GM23338 (cell line): ENCODE measurements at regions not wholly inside any gene's neighbourhood (a gene's known extent, or its start where the extent isn't known, plus 50 kb on each side); places are given as distances from the start of the nearest gene placed in this dataset.

Experiments
- ATAC-seq: fragments of 200-7000 bp; cut with Tn5 transposase; 3 replicates; pipeline ENCODE4 v1.9.1; 2020
- DNase-seq: peaks from one replicate; pipeline ENCODE4 v3.0.0-alpha.2; 2015; ENCODE audit warnings: low spot score
- H2AFZ ChIP-seq: fragments of 200-600 bp; sonication (generic); 2 replicates; pipeline ENCODE4 v1.8.0; 2016; ENCODE audit warnings: antibody characterized with exemption, mild to moderate bottlenecking, moderate library complexity
- H3F3A ChIP-seq: fragments of 200-600 bp; sonication (generic); replicated peaks from 2 replicates; pipeline ENCODE4 v1.8.0; 2017; ENCODE audit warnings: antibody characterized with exemption, mixed run types, low read depth
- H3K27ac ChIP-seq: fragments of 200-600 bp; sonication (generic); 2 replicates; pipeline ENCODE4 v1.6.1; 2016; ENCODE audit warnings: low read depth
- H3K27me3 ChIP-seq: fragments of 200-600 bp; sonication (generic); 2 replicates; pipeline ENCODE4 v1.8.0; 2016; ENCODE audit warnings: mild to moderate bottlenecking, mixed run types, moderate library complexity; ENCODE audit not compliant: insufficient read depth
- H3K36me3 ChIP-seq: fragments of 200-600 bp; sonication (generic); 2 replicates; pipeline ENCODE4 v1.8.0; 2016; ENCODE audit warnings: mild to moderate bottlenecking; ENCODE audit not compliant: insufficient read depth
- H3K4me1 ChIP-seq: fragments of 200-600 bp; sonication (generic); 2 replicates; pipeline ENCODE4 v1.8.0; 2016; ENCODE audit warnings: mild to moderate bottlenecking, moderate library complexity; ENCODE audit not compliant: insufficient read depth
- H3K4me2 ChIP-seq: fragments of 200-600 bp; sonication (generic); 2 replicates; pipeline ENCODE4 v1.7.1; 2017; ENCODE audit warnings: mixed run types
- H3K4me3 ChIP-seq: fragments of 200-600 bp; sonication (generic); 2 replicates; pipeline ENCODE4 v1.6.1; 2016; ENCODE audit warnings: mixed run types
- H3K79me2 ChIP-seq: fragments of 200-600 bp; sonication (generic); replicated peaks from 2 replicates; pipeline ENCODE4 v1.8.0; 2017; ENCODE audit warnings: mild to moderate bottlenecking; ENCODE audit not compliant: insufficient read depth
- H3K9me2 ChIP-seq: fragments of 200-600 bp; sonication (generic); 2 replicates; pipeline ENCODE4 v1.8.0; 2017; ENCODE audit not compliant: insufficient read depth
- H4K20me1 ChIP-seq: fragments of 200-600 bp; sonication (generic); replicated peaks from 2 replicates; pipeline ENCODE4 v1.8.0; 2017; ENCODE audit warnings: mild to moderate bottlenecking; ENCODE audit not compliant: insufficient read depth
- H3K27ac Mint-ChIP-seq: 2 replicates; pipeline ENCODE4 v1.8.0; 2020; ENCODE audit warnings: inconsistent platforms, mild to moderate bottlenecking, moderate library complexity, mixed read lengths
- H3K27me3 Mint-ChIP-seq: 3 replicates; pipeline ENCODE4 v1.8.0; 2022; ENCODE audit warnings: low read depth, mild to moderate bottlenecking, moderate library complexity, mixed read lengths, inconsistent platforms; ENCODE audit not compliant: insufficient read depth, poor library complexity
- H3K36me3 Mint-ChIP-seq: 3 replicates; pipeline ENCODE4 v1.8.0; 2021; ENCODE audit warnings: low read depth, mild to moderate bottlenecking, inconsistent platforms, moderate library complexity, mixed read lengths
- H3K4me1 Mint-ChIP-seq: 3 replicates; pipeline ENCODE4 v1.8.0; 2020; ENCODE audit warnings: mild to moderate bottlenecking, inconsistent platforms, mixed read lengths
- H3K4me3 Mint-ChIP-seq: 3 replicates; pipeline ENCODE4 v1.8.0; 2021; ENCODE audit warnings: moderate library complexity, mild to moderate bottlenecking, inconsistent platforms, mixed read lengths
- H3K9me3 Mint-ChIP-seq: 3 replicates; pipeline ENCODE4 v1.8.0; 2020; ENCODE audit warnings: moderate library complexity, mild to moderate bottlenecking, inconsistent platforms, mixed read lengths
- CREB1 ChIP-seq: fragments of 250-450 bp; sonication (Bioruptor Pico); IDR thresholded peaks from 2 replicates; pipeline ENCODE4 v1.5.0; 2020; ENCODE audit warnings: low read depth, mild to moderate bottlenecking, moderate library complexity
- EZH2 ChIP-seq: fragments of 200-600 bp; sonication (generic); IDR thresholded peaks from one replicate; pipeline ENCODE4 v1.8.0; 2017; ENCODE audit warnings: antibody characterized with exemption, mild to moderate bottlenecking, low read depth; ENCODE audit not compliant: unreplicated experiment
- EZH2phosphoT487 ChIP-seq: fragments of 200-600 bp; sonication (generic); IDR thresholded peaks from one replicate; pipeline ENCODE4 v1.8.1; 2018; ENCODE audit warnings: antibody characterized with exemption; ENCODE audit not compliant: unreplicated experiment
- JUNB ChIP-seq: IDR thresholded peaks from one replicate; pipeline ENCODE4 v1.6.1; 2016; ENCODE audit warnings: antibody characterized with exemption; ENCODE audit not compliant: unreplicated experiment
- NANOG ChIP-seq: IDR thresholded peaks from 2 replicates; pipeline ENCODE4 v1.6.1; 2016; ENCODE audit warnings: antibody characterized with exemption, borderline replicate concordance
- POLR2AphosphoS5 ChIP-seq: IDR thresholded peaks from 2 replicates; pipeline ENCODE4 v1.6.1; 2016; ENCODE audit warnings: antibody characterized with exemption, low read depth
- REST ChIP-seq: IDR thresholded peaks from one replicate; pipeline ENCODE4 v1.6.1; 2018; ENCODE audit warnings: antibody characterized with exemption; ENCODE audit not compliant: unreplicated experiment
- STAT1 ChIP-seq: IDR thresholded peaks from one replicate; pipeline ENCODE4 v1.6.1; 2016; ENCODE audit warnings: antibody characterized with exemption; ENCODE audit not compliant: unreplicated experiment
- ZNF114 ChIP-seq: fragments of 250-450 bp; sonication (Bioruptor Pico); IDR thresholded peaks from 2 replicates; pipeline ENCODE4 v1.5.0; 2020; ENCODE audit warnings: mild to moderate bottlenecking, moderate library complexity
- ZNF331 ChIP-seq: fragments of 250-450 bp; sonication (Bioruptor Pico); IDR thresholded peaks from 2 replicates; pipeline ENCODE4 v1.5.0; 2020; ENCODE audit warnings: low read depth, mild to moderate bottlenecking, moderate library complexity
- ZNF462 ChIP-seq: fragments of 250-450 bp; sonication (Bioruptor Pico); IDR thresholded peaks from 2 replicates; pipeline ENCODE4 v1.5.0; 2020; ENCODE audit warnings: mild to moderate bottlenecking, moderate library complexity
- TF ChIP-seq, protein P1 (sequence below): IDR thresholded peaks from 2 replicates; pipeline ENCODE4 v1.6.1; 2016; ENCODE audit warnings: antibody characterized with exemption

DNA sequence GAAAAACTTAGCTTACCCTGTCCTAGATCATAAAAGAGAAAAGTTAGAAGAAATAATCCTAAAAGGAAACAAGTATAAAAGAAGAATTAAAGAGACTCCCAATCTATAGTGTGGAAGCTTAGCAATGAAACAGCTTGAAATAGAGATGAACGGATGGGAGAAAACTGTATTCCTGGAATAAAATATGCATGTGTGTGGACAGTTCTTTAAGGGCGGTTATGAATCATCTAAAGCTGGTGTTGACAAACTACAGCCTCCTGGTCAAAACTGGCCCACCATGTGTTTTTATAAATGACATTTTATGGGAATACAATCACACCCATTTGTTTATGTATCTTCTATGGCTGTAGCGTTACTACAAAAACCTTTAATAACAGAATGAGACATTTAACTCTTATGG, 69.4 kb downstream of the OR13H1 start (continued):
- TF ChIP-seq REST = no peak
- TF ChIP-seq ZNF114 (CRISPR knock-in tag) = no peak
- TF ChIP-seq STAT1 = no peak

GRCh38 chrX:131614241-131614640, 70.4 kb downstream of the OR13H1 start:
- ATAC-seq = no peak
- Histone ChIP-seq H3K4me1 (no peaks in the 10 kb centered on the region), H2AFZ (no peak overlapping the region), H3K36me3 (no peaks in the 10 kb centered on the region), H3K79me2 (no peaks in the 10 kb centered on the region), H3K27me3 (no peaks in the 10 kb centered on the region), H3K4me2 (no peak overlapping the region), H3K4me3 (no peak overlapping the region), H4K20me1 (no peaks in the 10 kb centered on the region), H3F3A (no peaks in the 10 kb centered on the region), H3K27ac (no peak overlapping the region), H3K9me2 (no peaks in the 10 kb centered on the region)
- Mint-ChIP-seq H3K27me3 (no peaks in the 10 kb centered on the region), H3K4me3 (no peak overlapping the region), H3K9me3 (no peaks in the 10 kb centered on the region), H3K36me3 (no peaks in the 10 kb centered on the region), H3K27ac (no peak overlapping the region), H3K4me1 (no peaks in the 10 kb centered on the region)
- no peak for DNase-seq
- TF ChIP-seq STAT1 (no peak), ZNF462 (CRISPR knock-in tag) (no peak), ZNF331 (CRISPR knock-in tag) (no peak), REST (no peak), NANOG (no peak), EZH2 (no peak), EZH2phosphoT487 (no peak), CREB1 (CRISPR knock-in tag) (no peak), JUNB (no peak), POLR2AphosphoS5 (no peak), ZNF114 (CRISPR knock-in tag) (no peak)
- TF ChIP-seq, protein P1, sequence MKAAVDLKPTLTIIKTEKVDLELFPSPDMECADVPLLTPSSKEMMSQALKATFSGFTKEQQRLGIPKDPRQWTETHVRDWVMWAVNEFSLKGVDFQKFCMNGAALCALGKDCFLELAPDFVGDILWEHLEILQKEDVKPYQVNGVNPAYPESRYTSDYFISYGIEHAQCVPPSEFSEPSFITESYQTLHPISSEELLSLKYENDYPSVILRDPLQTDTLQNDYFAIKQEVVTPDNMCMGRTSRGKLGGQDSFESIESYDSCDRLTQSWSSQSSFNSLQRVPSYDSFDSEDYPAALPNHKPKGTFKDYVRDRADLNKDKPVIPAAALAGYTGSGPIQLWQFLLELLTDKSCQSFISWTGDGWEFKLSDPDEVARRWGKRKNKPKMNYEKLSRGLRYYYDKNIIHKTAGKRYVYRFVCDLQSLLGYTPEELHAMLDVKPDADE = no peak
